Epithelial cell of esophagus (primary cell): ENCODE measurements at regions not wholly inside any gene's neighbourhood (a gene's known extent, or its start where the extent isn't known, plus 50 kb on each side); places are given as distances from the start of the nearest gene placed in this dataset.
A peak's percentile ranks its signal among the peaks of the same experiment; 100 is the strongest.
"Not testable (repeated sequence)": the region's sequence is repeated elsewhere in the genome, so short reads cannot be mapped to it uniquely, and the experiment has no call there.

Source experiments
- DNase-seq: peaks from one replicate; pipeline ENCODE4 v3.0.0; 2010; ENCODE audit warnings: low read depth
- H3K4me3 ChIP-seq: 2 replicates; pipeline ENCODE4 v1.5.1; 2011; ENCODE audit warnings: mild to moderate bottlenecking, low read length, control low read depth
- CTCF ChIP-seq: IDR thresholded peaks from 2 replicates; pipeline ENCODE4 v1.5.1; 2011; ENCODE audit warnings: low read depth, mild to moderate bottlenecking, low read length, control low read depth, inconsistent platforms; ENCODE audit not compliant: insufficient read depth; ENCODE audit errors: missing control alignments

GRCh38 chr7:68892236-68892635 lies 706.0 kb upstream of the AUTS2 start:
- peak; percentile 1 for DNase-seq
- no peak for TF ChIP-seq CTCF

GRCh38 chr7:68893411-68893810 lies 704.9 kb upstream of the AUTS2 start:
- no peak for TF ChIP-seq CTCF
- DNase-seq = no peak
- H3K4me3 ChIP-seq = no peak overlapping the region

More at GRCh38 chr7:68892236-68892635, 706.0 kb upstream of the AUTS2 start:
- H3K4me3 ChIP-seq = no peak overlapping the region

GRCh38 chr7:68899156-68899555 lies 699.1 kb upstream of the AUTS2 start:
- not testable (repeated sequence) for H3K4me3 ChIP-seq, DNase-seq

GRCh38 chr7:68900096-68900495 lies 698.2 kb upstream of the AUTS2 start:
- DNase-seq = no peak
- TF ChIP-seq CTCF = no peak
- H3K4me3 ChIP-seq = no peak overlapping the region

GRCh38 chr7:68904630-68905029 lies 693.6 kb upstream of the AUTS2 start:
- DNase-seq = no peak
- no peak overlapping the region for H3K4me3 ChIP-seq
- no peak for TF ChIP-seq CTCF

GRCh38 chr7:68911754-68912153 lies 686.5 kb upstream of the AUTS2 start:
- no peak for TF ChIP-seq CTCF
- H3K4me3 ChIP-seq = no peak overlapping the region
- DNase-seq = no peak

- no peak overlapping the region for H3K4me3 ChIP-seq
- no peak for TF ChIP-seq CTCF
- DNase-seq = no peak
Measured at GRCh38 chr7:68914006-68914405, 684.3 kb upstream of the AUTS2 start.
